Loucy (cell line): ENCODE measurements at regions not wholly inside any gene's neighbourhood (a gene's known extent, or its start where the extent isn't known, plus 50 kb on each side); places are given as distances from the start of the nearest gene placed in this dataset.

Source experiments
- H2AFZ ChIP-seq: fragments of 200-600 bp; sonication (generic); 2 replicates; pipeline ENCODE4 v1.6.0; 2016; ENCODE audit warnings: antibody characterized with exemption, mild to moderate bottlenecking, low read length, moderate library complexity
- H3F3A ChIP-seq: fragments of 200-600 bp; 2 replicates; pipeline ENCODE4 v1.6.0; 2016; ENCODE audit warnings: antibody characterized with exemption, low read depth, mild to moderate bottlenecking
- H3K27me3 ChIP-seq: fragments of 200-600 bp; sonication (generic); 2 replicates; pipeline ENCODE4 v1.6.1; 2014; ENCODE audit warnings: low read length, mild to moderate bottlenecking; ENCODE audit not compliant: insufficient read depth, poor library complexity, severe bottlenecking
- H3K36me3 ChIP-seq: fragments of 200-600 bp; sonication (generic); 2 replicates; pipeline ENCODE4 v1.6.1; 2016; ENCODE audit warnings: low read length; ENCODE audit not compliant: insufficient read depth
- H3K4me1 ChIP-seq: fragments of 200-600 bp; sonication (generic); 2 replicates; pipeline ENCODE4 v1.5.1; 2014; ENCODE audit warnings: low read length, mild to moderate bottlenecking; ENCODE audit not compliant: insufficient read depth, poor library complexity, severe bottlenecking
- H3K4me2 ChIP-seq: fragments of 200-600 bp; sonication (generic); 2 replicates; pipeline ENCODE4 v1.6.0; 2014; ENCODE audit warnings: antibody characterized with exemption, low read length, low read depth, mild to moderate bottlenecking; ENCODE audit not compliant: poor library complexity, severe bottlenecking
- H3K4me3 ChIP-seq: fragments of 200-600 bp; sonication (generic); 2 replicates; pipeline ENCODE4 v1.5.1; 2014; ENCODE audit warnings: low read length, mild to moderate bottlenecking, mixed read lengths; ENCODE audit not compliant: poor library complexity, severe bottlenecking
- H3K79me2 ChIP-seq: fragments of 200-600 bp; sonication (generic); 2 replicates; pipeline ENCODE4 v1.6.1; 2014; ENCODE audit warnings: low read length; ENCODE audit not compliant: insufficient read depth
- H3K9ac ChIP-seq: fragments of 200-600 bp; sonication (generic); 2 replicates; pipeline ENCODE4 v1.6.0; 2014; ENCODE audit warnings: mild to moderate bottlenecking, low read depth, low read length, moderate library complexity; ENCODE audit not compliant: poor library complexity, severe bottlenecking
- H3K9me2 ChIP-seq: fragments of 200-600 bp; sonication (generic); replicated peaks from 2 replicates; pipeline ENCODE4 v1.6.1; 2016; ENCODE audit warnings: low read depth, low read length, mixed read lengths
- H3K9me3 ChIP-seq: fragments of 200-600 bp; sonication (generic); 2 replicates; pipeline ENCODE4 v1.6.1; 2014; ENCODE audit warnings: mild to moderate bottlenecking, antibody characterized with exemption, low read length, low read depth; ENCODE audit not compliant: insufficient read depth
- H4K20me1 ChIP-seq: fragments of 200-600 bp; sonication (generic); 2 replicates; pipeline ENCODE4 v1.6.0; 2014; ENCODE audit warnings: antibody characterized with exemption, low read length, mild to moderate bottlenecking; ENCODE audit not compliant: insufficient read depth, poor library complexity, severe bottlenecking
- EZH2phosphoT487 ChIP-seq: fragments of 200-600 bp; IDR thresholded peaks from 2 replicates; pipeline ENCODE4 v1.6.1; 2018; ENCODE audit warnings: antibody characterized with exemption, mild to moderate bottlenecking, moderate library complexity, borderline replicate concordance
- TF ChIP-seq, protein P1 (sequence below): fragments of 200-600 bp; sonication (generic); conservative IDR thresholded peaks from 2 replicates; pipeline ENCODE4 v1.5.1; 2014; ENCODE audit warnings: mild to moderate bottlenecking, antibody characterized with exemption, low read length

- Histone ChIP-seq H3K4me1 (no peaks in the 10 kb centered on the region), H3K9me3 (no peaks in the 10 kb centered on the region), H3F3A (no peaks in the 10 kb centered on the region), H3K4me2 (no peak overlapping the region), H3K79me2 (no peaks in the 10 kb centered on the region), H3K4me3 (no peak overlapping the region), H3K36me3 (no peaks in the 10 kb centered on the region), H2AFZ (no peak overlapping the region), H4K20me1 (no peaks in the 10 kb centered on the region), H3K9ac (no peak overlapping the region), H3K9me2 (no peaks in the 10 kb centered on the region), H3K27me3 (no peaks in the 10 kb centered on the region)
- no peak for TF ChIP-seq EZH2phosphoT487
- TF ChIP-seq, protein P1, sequence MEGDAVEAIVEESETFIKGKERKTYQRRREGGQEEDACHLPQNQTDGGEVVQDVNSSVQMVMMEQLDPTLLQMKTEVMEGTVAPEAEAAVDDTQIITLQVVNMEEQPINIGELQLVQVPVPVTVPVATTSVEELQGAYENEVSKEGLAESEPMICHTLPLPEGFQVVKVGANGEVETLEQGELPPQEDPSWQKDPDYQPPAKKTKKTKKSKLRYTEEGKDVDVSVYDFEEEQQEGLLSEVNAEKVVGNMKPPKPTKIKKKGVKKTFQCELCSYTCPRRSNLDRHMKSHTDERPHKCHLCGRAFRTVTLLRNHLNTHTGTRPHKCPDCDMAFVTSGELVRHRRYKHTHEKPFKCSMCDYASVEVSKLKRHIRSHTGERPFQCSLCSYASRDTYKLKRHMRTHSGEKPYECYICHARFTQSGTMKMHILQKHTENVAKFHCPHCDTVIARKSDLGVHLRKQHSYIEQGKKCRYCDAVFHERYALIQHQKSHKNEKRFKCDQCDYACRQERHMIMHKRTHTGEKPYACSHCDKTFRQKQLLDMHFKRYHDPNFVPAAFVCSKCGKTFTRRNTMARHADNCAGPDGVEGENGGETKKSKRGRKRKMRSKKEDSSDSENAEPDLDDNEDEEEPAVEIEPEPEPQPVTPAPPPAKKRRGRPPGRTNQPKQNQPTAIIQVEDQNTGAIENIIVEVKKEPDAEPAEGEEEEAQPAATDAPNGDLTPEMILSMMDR: no peak
These were observed 298.0 kb downstream of the GPAT3 start for GRCh38 chr4:83833920-83834319.

DNA sequence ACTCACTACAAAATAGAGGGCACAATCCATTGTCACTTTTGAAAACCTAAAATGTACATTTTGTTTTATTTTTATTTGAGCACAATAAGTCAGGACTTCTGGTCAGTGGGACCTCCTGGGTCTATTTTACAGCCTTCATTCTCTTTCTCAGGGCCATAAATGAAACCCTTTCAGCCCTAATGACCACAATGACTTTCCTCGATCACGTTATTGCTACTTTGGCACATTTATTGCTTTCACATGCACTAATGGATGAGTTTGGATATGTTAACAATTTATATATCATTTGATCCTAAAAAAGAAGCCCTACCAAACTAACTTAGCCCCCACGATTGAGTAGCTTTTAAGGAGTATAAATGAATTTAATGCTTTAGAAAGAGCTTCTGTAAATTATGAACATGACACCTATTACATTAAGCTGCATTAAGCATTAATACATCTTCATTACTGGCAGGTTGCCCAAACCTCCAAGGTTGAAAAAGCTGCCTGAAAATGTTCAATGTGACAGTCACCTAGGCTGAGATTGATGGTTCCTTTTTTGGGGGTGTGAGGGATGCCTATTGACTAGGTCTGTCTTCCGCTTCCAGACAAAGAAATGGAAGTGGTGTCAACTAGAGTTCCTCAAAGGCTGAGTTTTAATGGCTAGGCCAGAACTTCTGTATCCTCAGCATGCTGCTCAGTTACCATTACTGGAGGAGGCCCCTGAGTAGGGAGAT is 296.4 kb downstream of the GPAT3 start:
- no peak overlapping the region for H3K4me2 ChIP-seq

GRCh38 chr4:83831588-83831987 is 295.7 kb downstream of the GPAT3 start:
- no peaks in the 10 kb centered on the region for H3K36me3 ChIP-seq
- H4K20me1 ChIP-seq: no peaks in the 10 kb centered on the region
- TF ChIP-seq, protein P1: no peak
- TF ChIP-seq EZH2phosphoT487: no peak
- no peaks in the 10 kb centered on the region for H3K79me2 ChIP-seq
- H3K9ac ChIP-seq: no peak overlapping the region
- no peaks in the 10 kb centered on the region for H3K9me3 ChIP-seq
- no peak overlapping the region for H3K4me3 ChIP-seq
- no peaks in the 10 kb centered on the region for H3K27me3 ChIP-seq
- H3F3A ChIP-seq: no peaks in the 10 kb centered on the region
- H3K4me1 ChIP-seq: no peaks in the 10 kb centered on the region
- no peaks in the 10 kb centered on the region for H3K9me2 ChIP-seq
- H3K4me2 ChIP-seq: no peak overlapping the region
- H2AFZ ChIP-seq: no peak overlapping the region

More for the DNA sequence above, 296.4 kb downstream of the GPAT3 start:
- Histone ChIP-seq H3F3A (no peaks in the 10 kb centered on the region), H3K27me3 (no peaks in the 10 kb centered on the region), H3K9me3 (no peaks in the 10 kb centered on the region), H2AFZ (no peak overlapping the region), H3K4me1 (no peaks in the 10 kb centered on the region), H4K20me1 (no peaks in the 10 kb centered on the region), H3K9me2 (no peaks in the 10 kb centered on the region), H3K4me3 (no peak overlapping the region), H3K36me3 (no peaks in the 10 kb centered on the region), H3K9ac (no peak overlapping the region), H3K79me2 (no peaks in the 10 kb centered on the region)
- TF ChIP-seq EZH2phosphoT487: no peak
- TF ChIP-seq, protein P1: no peak
